ENCODE measurements at regions not wholly inside any gene's neighbourhood (a gene's known extent, or its start where the extent isn't known, plus 50 kb on each side); places are given as distances from the start of the nearest gene placed in this dataset.

DNA sequence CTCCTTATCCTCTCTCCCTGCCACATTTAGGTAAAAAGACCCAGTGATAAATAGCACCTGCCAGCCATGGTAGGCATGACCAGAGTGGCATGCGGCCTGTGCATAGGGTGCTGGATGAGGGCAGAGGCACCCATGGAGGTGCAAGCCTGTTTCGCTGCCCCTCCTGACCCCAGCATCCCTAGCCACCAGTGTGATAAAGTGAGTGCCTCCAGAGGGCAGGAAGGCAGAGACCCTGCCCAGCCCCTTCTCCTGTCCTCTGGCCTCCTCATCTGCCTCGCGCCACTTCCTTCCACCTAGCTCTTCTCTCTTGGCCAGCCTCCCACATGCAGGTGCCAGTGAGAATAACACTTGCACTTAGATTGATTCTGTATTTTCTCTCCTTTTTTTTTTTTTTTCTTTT lies 108.3 kb upstream of the FUT8 start:
- Histone ChIP-seq H3K14ac (replicated peaks; ENCODE audit: low read depth, low read length) (no peak overlapping the region; the same call in 1 of the 2 replicates), H4K8ac (ENCODE audit: low read depth in 2 of 2, low read length in 2 of 2) (no peak overlapping the region), H3K56ac (ENCODE audit: extremely low read depth, insufficient read depth, low read length) (no peak overlapping the region), H2AFZ (replicated peaks; ENCODE audit: low read length, poor library complexity) (peak overlapping the region; percentile 71), H3K18ac (ENCODE audit: low read depth, low read length) (no peak overlapping the region), H2AK9ac (replicated peaks; ENCODE audit: low read depth, low read length, poor library complexity) (no peak overlapping the region), H3K79me1 (ENCODE audit: low read depth in 1 of 2, low read length in 2 of 2) (no peaks in the 10 kb centered on the region), H3K4ac (ENCODE audit: low read depth, low read length) (peak overlapping the region; percentile 15; the same call in 1 of the 2 replicates), H3K4me3 (ENCODE audit: insufficient read depth, low read depth, low read length) (no peak overlapping the region), H4K20me1 (ENCODE audit: insufficient read depth, low read length) (no peaks in the 10 kb centered on the region), H2BK120ac (ENCODE audit: low read depth, low read length) (peak overlapping the region; percentile 40; the same call in 1 of the 2 replicates), H2BK15ac (ENCODE audit: low read depth, low read length) (no peak overlapping the region), H3K27ac (ENCODE audit: insufficient read depth, low read length) (no peak overlapping the region), H3K4me2 (ENCODE audit: low read depth, low read length) (no peak overlapping the region), H3K9me1 (ENCODE audit: insufficient read depth, low read length) (no peaks in the 10 kb centered on the region), H3K36me3 (ENCODE audit: control insufficient read depth, insufficient read depth, low read length) (no peaks in the 10 kb centered on the region), H3K27me3 (ENCODE audit: control insufficient read depth, insufficient read depth, low read length) (no peaks in the 10 kb centered on the region), H3K9me3 (ENCODE audit: control insufficient read depth, insufficient read depth, low read length) (no peaks in the 10 kb centered on the region), H2BK20ac (ENCODE audit: low read depth, low read length) (0 out of 2 replicates have a peak overlapping the region, but pooled peaks have one; percentile 18), H4K91ac (ENCODE audit: insufficient read depth, low read depth, low read length) (no peak overlapping the region), H3K23ac (ENCODE audit: low read depth, low read length) (no peak overlapping the region), H2AK5ac (ENCODE audit: low read depth, low read length) (peak overlapping the region; percentile 60; the same call in 1 of the 2 replicates), H2BK5ac (ENCODE audit: low read depth, low read length, poor library complexity, severe bottlenecking) (no peak overlapping the region), H3K4me1 (ENCODE audit: control insufficient read depth, insufficient read depth, low read length) (peaks cover 3% of the 10 kb centered on the region; the same call in 1 of the 2 replicates), H4K5ac (ENCODE audit: low read depth, low read length) (no peak overlapping the region), H3K9ac (ENCODE audit: low read depth, low read length) (no peak overlapping the region)
- in situ Hi-C loops (cut with MboI; ENCODE audit: low sequenced_read_pairs) (no loop called here), intact Hi-C loops (cut with micrococcal nuclease) (no loop called here), dilution Hi-C loops (cut with HindIII; ENCODE audit: low sequenced_read_pairs, unreplicated experiment) (no loop called here)
- ATAC-seq (ENCODE audit: low read depth) (no peak), DNase-seq (no peak)
- CTCF ChIA-PET, result no interaction called here
- no TSS peak for BruUV-seq (replicated peaks)
- WGBS, 2 experiments (ENCODE audit: extremely low coverage in 2 of 2, insufficient read length in 1 of 2), result 100% methylated on average over 2 of the region's 4 CpGs; no CpG with 5 or more reads in 1 of the 2 experiments
- TF ChIP-seq BHLHE40 (IDR thresholded peaks at IDR 0.05; ENCODE audit: low read depth, low read length) (no peak), SMC3 (IDR thresholded peaks at IDR 0.05; ENCODE audit: low read depth, low read length) (no peak), POLR2A (IDR thresholded peaks at IDR 0.05; ENCODE audit: low read depth, low read length) (no peak), CEBPB (IDR thresholded peaks at IDR 0.05; ENCODE audit: low read depth, low read length) (no peak), RCOR1 (IDR thresholded peaks at IDR 0.05; ENCODE audit: insufficient replicate concordance, low read length) (no peak), CTCF (conservative IDR thresholded peaks at IDR 0.05; ENCODE audit: low read depth, low read length) (no peak), CHD1 (IDR thresholded peaks at IDR 0.05; ENCODE audit: low read depth, low read length) (no peak), RFX5 (IDR thresholded peaks at IDR 0.05; ENCODE audit: low read depth, low read length) (no peak), MXI1 (IDR thresholded peaks at IDR 0.05; ENCODE audit: borderline replicate concordance, low read depth, low read length) (no peak), FOS (IDR thresholded peaks at IDR 0.05; ENCODE audit: low read depth, low read length) (no peak), RAD21 (IDR thresholded peaks at IDR 0.05; ENCODE audit: low read length) (no peak), MAFK (IDR thresholded peaks at IDR 0.05; ENCODE audit: low read depth, low read length) (no peak), MAZ (IDR thresholded peaks at IDR 0.05; ENCODE audit: borderline replicate concordance, low read depth, low read length) (no peak), NFE2L2 (IDR thresholded peaks at IDR 0.05; ENCODE audit: low read depth, low read length) (no peak)
- TF ChIP-seq, protein P1, sequence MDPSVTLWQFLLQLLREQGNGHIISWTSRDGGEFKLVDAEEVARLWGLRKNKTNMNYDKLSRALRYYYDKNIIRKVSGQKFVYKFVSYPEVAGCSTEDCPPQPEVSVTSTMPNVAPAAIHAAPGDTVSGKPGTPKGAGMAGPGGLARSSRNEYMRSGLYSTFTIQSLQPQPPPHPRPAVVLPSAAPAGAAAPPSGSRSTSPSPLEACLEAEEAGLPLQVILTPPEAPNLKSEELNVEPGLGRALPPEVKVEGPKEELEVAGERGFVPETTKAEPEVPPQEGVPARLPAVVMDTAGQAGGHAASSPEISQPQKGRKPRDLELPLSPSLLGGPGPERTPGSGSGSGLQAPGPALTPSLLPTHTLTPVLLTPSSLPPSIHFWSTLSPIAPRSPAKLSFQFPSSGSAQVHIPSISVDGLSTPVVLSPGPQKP (IDR thresholded peaks at IDR 0.05; ENCODE audit: borderline replicate concordance, low read depth, low read length), result no peak
- TF ChIP-seq, protein P2, sequence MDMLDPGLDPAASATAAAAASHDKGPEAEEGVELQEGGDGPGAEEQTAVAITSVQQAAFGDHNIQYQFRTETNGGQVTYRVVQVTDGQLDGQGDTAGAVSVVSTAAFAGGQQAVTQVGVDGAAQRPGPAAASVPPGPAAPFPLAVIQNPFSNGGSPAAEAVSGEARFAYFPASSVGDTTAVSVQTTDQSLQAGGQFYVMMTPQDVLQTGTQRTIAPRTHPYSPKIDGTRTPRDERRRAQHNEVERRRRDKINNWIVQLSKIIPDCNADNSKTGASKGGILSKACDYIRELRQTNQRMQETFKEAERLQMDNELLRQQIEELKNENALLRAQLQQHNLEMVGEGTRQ (IDR thresholded peaks at IDR 0.05; ENCODE audit: low read depth, low read length), result no peak
- POLR2A ChIA-PET (ENCODE audit: unreplicated experiment), result no interaction called here

All from IMR-90 (cell line).